ENCODE measurements at regions not wholly inside any gene's neighbourhood (a gene's known extent, or its start where the extent isn't known, plus 50 kb on each side); places are given as distances from the start of the nearest gene placed in this dataset.

GRCh38 chr12:114265036-114265435 is 140.9 kb downstream of the TBX5 start:
- TF ChIP-seq POLR2A (IDR thresholded peaks at IDR 0.05): no peak
- TF ChIP-seq CTCF (IDR thresholded peaks at IDR 0.05): no peak

Measured in body of pancreas (tissue), 4 donors.